Cardiac muscle cell (in vitro differentiated cells and primary cell): ENCODE measurements at regions not wholly inside any gene's neighbourhood (a gene's known extent, or its start where the extent isn't known, plus 50 kb on each side); places are given as distances from the start of the nearest gene placed in this dataset.
A peak's percentile ranks its signal among the peaks of the same experiment; 100 is the strongest.

ENCODE experiments used
- DNase-seq, 2 donors: peaks; one replicate each; pipeline versions ENCODE4 v3.0.0 to v3.0.0-alpha.2; 2010 to 2017; ENCODE audit warnings: low read depth in 1 of 2, low spot score in 1 of 2
- H3K27ac ChIP-seq: fragments of 200-600 bp; sonication (generic); 2 replicates; pipeline ENCODE4 v1.5.1; 2016
- H3K27me3 ChIP-seq: fragments of 200-600 bp; sonication (generic); 2 replicates; pipeline ENCODE4 v1.6.0; 2016; ENCODE audit warnings: control low read depth
- H3K36me3 ChIP-seq: fragments of 200-600 bp; sonication (generic); 2 replicates; pipeline ENCODE4 v1.5.1; 2016; ENCODE audit warnings: control low read depth
- H3K4me1 ChIP-seq: fragments of 200-600 bp; sonication (generic); 2 replicates; pipeline ENCODE4 v1.8.1; 2017; ENCODE audit warnings: low read depth, mild to moderate bottlenecking, mixed run types
- H3K4me3 ChIP-seq: fragments of 200-600 bp; sonication (generic); 2 replicates; pipeline ENCODE4 v1.5.1; 2016; ENCODE audit warnings: mild to moderate bottlenecking
- H3K9me3 ChIP-seq: fragments of 200-600 bp; sonication (generic); 2 replicates; pipeline ENCODE4 v1.5.1; 2017; ENCODE audit warnings: low read depth, mild to moderate bottlenecking, control low read depth
- TF ChIP-seq, protein P1 (sequence below): IDR thresholded peaks from 2 replicates; pipeline ENCODE4 v1.5.1; 2012; ENCODE audit warnings: low read depth, mild to moderate bottlenecking, low read length

DNA sequence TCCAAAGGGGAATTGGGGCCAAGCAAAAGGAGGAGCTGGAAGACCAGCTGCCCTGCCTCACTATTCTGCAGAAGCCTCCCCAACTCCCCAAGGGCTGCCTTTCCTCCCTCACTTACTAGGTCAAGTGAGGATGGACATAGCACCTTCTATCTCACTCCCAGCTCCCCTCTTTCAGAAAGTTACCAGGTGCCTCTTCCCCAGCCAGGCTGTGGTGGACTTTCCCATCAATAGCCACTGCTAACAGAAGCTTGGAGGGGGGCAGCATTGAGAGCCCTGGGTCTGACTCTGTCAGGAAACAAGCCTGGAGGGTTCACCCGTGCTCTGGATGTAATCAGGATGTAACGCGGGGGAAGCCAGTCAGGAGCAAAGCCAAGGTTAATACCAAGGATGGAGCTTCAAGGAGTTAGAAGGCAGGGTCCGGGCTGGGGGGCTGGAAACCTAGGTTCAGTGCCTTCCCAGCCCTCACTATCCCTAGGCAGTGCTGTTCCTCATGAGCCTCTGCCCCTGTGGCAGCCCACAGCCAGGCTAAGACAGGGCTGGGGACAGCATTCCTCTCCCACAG lies 127.8 kb upstream of the NGF start:
- Histone ChIP-seq H3K36me3 (no peaks in the 10 kb centered on the region), H3K4me1 (no peaks in the 10 kb centered on the region), H3K27ac (no peak overlapping the region), H3K27me3 (no peaks in the 10 kb centered on the region), H3K4me3 (no peak overlapping the region), H3K9me3 (no peaks in the 10 kb centered on the region)
- no peak for DNase-seq
- TF ChIP-seq, protein P1, sequence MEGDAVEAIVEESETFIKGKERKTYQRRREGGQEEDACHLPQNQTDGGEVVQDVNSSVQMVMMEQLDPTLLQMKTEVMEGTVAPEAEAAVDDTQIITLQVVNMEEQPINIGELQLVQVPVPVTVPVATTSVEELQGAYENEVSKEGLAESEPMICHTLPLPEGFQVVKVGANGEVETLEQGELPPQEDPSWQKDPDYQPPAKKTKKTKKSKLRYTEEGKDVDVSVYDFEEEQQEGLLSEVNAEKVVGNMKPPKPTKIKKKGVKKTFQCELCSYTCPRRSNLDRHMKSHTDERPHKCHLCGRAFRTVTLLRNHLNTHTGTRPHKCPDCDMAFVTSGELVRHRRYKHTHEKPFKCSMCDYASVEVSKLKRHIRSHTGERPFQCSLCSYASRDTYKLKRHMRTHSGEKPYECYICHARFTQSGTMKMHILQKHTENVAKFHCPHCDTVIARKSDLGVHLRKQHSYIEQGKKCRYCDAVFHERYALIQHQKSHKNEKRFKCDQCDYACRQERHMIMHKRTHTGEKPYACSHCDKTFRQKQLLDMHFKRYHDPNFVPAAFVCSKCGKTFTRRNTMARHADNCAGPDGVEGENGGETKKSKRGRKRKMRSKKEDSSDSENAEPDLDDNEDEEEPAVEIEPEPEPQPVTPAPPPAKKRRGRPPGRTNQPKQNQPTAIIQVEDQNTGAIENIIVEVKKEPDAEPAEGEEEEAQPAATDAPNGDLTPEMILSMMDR, result no peak

DNA sequence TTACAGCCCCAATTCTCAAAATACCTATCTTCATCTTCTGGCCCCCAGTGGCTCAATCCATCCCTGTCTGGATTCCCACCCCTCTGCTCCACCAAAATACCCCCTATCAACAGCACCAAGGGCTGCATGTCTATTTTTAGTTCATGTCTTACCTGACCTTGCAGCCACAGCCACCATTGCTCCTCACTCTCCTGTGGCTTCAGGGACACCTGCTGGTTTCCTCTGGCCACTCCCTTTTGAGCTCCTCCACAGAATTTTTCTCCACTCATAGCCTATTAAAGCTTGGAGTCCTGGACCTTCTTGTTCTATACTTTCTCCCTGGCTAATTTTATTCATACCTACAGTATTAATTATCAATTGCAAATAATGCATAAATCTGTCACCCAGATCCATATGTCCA lies 125.3 kb upstream of the NGF start:
- H3K4me3 ChIP-seq, result no peak overlapping the region
- H3K27me3 ChIP-seq, result no peaks in the 10 kb centered on the region
- H3K4me1 ChIP-seq, result no peaks in the 10 kb centered on the region
- peak in 1 of 2 donors; percentile 38 for DNase-seq
- TF ChIP-seq, protein P1, result no peak
- H3K27ac ChIP-seq, result no peak overlapping the region
- H3K9me3 ChIP-seq, result no peaks in the 10 kb centered on the region
- H3K36me3 ChIP-seq, result no peaks in the 10 kb centered on the region

DNA sequence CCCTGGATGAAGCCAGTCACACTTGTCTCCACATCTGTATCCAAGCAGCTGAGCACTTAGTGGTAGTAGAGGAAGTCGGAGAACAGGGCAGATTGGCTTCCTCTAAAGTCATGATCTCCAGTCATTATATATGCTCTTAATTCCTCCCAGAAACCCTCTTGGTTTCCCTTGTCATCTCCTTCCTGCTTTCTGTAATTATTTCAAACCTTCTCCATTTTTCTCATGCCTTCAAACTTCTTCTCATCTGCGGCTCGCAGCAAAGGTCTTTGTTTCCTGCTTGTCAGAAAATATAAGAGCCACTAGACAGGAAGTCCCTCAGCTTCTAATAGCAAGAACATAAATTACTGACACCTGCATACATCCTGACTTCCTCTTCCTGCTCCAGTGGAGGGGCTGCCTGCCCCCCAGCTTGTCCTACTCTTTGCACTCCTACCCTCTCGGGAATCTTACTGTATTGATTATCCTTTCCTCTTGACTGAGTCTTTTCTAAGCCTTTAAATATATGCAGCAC lies 124.6 kb upstream of the NGF start:
- no peak for DNase-seq
- no peaks in the 10 kb centered on the region for H3K27me3 ChIP-seq
- H3K9me3 ChIP-seq, result no peaks in the 10 kb centered on the region
- H3K4me3 ChIP-seq, result no peak overlapping the region
- no peaks in the 10 kb centered on the region for H3K4me1 ChIP-seq
- H3K36me3 ChIP-seq, result no peaks in the 10 kb centered on the region
- H3K27ac ChIP-seq, result no peak overlapping the region
- TF ChIP-seq, protein P1, result no peak

DNA sequence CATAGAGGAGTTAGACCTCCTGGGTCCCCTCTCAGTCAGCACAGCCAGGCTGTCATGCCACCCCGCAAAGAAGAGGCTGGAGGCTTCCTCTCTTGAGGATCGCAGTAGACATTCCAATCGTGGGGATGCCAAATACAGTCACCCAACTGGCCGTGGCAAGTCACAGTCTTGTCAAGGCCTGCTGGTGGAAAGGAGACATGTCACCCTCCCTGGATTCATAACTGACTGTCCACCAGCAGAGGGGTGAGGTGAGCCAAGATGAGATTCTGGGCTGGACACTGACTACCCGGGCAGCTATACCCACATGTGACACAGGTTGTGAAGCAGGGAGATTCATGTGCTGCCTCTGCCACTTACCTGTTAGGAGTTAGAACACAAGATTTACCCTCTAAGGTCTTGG lies 123.5 kb upstream of the NGF start:
- DNase-seq, result no peak
- Histone ChIP-seq H3K4me1 (peaks cover 3% of the 10 kb centered on the region), H3K36me3 (no peaks in the 10 kb centered on the region), H3K27me3 (no peaks in the 10 kb centered on the region), H3K9me3 (no peaks in the 10 kb centered on the region), H3K27ac (no peak overlapping the region), H3K4me3 (no peak overlapping the region)
- TF ChIP-seq, protein P1, result no peak

DNA sequence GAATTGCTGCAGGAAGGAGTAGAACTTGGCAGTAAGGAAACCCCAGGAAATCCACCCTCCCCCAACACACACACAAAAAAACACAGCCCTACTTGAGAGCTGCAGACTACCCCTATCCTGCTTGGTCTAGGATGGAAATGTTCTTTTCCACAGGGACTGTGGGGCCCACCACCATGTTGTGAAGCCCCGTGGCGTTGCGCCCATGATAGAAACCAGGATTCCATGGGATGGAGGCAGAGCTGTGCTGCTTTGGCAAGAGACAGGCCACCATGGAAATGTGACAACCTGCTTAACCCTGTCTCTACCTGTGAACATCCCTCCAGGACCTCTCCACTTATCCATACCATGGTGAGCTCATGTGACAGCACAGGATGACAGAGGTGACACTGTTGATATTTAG lies 121.1 kb upstream of the NGF start:
- Histone ChIP-seq H3K4me1 (peaks cover 3% of the 10 kb centered on the region), H3K27ac (no peak overlapping the region), H3K27me3 (no peaks in the 10 kb centered on the region), H3K9me3 (no peaks in the 10 kb centered on the region), H3K36me3 (no peaks in the 10 kb centered on the region), H3K4me3 (no peak overlapping the region)
- TF ChIP-seq, protein P1, result no peak
- no peak for DNase-seq
